ENCODE measurements at regions not wholly inside any gene's neighbourhood (a gene's known extent, or its start where the extent isn't known, plus 50 kb on each side); places are given as distances from the start of the nearest gene placed in this dataset.

DNA sequence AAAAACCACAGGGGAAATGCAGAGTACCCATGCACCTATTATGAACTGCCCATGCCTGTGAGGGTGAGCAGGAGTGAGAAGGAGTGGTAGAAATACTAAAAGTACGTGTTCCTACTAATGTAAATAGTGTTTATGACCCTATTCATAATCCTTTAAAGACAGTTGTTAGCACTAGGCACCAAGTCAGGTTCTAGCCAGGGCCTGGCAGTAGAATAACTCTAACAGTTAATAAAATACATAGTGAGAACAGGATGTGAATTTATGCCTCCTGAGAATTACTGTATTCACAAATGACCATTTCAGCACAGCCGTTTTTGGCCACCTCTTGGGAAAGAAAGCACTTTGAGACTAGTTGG, 103.2 kb upstream of the TARS1 start:
- Histone ChIP-seq H3K36me3 (ENCODE audit: control insufficient read depth, insufficient read depth, low read length) (no peaks in the 10 kb centered on the region), H3K27me3 (ENCODE audit: control insufficient read depth, insufficient read depth, low read length) (no peaks in the 10 kb centered on the region), H3K4me3 (ENCODE audit: low read depth, low read length) (no peak overlapping the region), H3K4me1 (ENCODE audit: control insufficient read depth, insufficient read depth, low read length, poor library complexity, severe bottlenecking) (no peaks in the 10 kb centered on the region), H3K27ac (ENCODE audit: insufficient read depth, low read length, poor library complexity, severe bottlenecking) (no peak overlapping the region), H3K9me3 (ENCODE audit: control insufficient read depth in 2 of 2, low read length in 2 of 2) (no peaks in the 10 kb centered on the region)
- no peak for DNase-seq
- no peak overlapping the region for H3K4me3 Mint-ChIP-seq
- H3K9me3 Mint-ChIP-seq = peaks cover 0 to 7% (median 0%) of the 10 kb centered on the region in 7 donors
- no peaks in the 10 kb centered on the region for H3K27me3 Mint-ChIP-seq
- no peak overlapping the region for H3K27ac Mint-ChIP-seq
- no peak for ATAC-seq (ENCODE audit: low read depth in 2 of 2)
- no peaks in the 10 kb centered on the region for H3K36me3 Mint-ChIP-seq
- no peaks in the 10 kb centered on the region for H3K4me1 Mint-ChIP-seq

DNA sequence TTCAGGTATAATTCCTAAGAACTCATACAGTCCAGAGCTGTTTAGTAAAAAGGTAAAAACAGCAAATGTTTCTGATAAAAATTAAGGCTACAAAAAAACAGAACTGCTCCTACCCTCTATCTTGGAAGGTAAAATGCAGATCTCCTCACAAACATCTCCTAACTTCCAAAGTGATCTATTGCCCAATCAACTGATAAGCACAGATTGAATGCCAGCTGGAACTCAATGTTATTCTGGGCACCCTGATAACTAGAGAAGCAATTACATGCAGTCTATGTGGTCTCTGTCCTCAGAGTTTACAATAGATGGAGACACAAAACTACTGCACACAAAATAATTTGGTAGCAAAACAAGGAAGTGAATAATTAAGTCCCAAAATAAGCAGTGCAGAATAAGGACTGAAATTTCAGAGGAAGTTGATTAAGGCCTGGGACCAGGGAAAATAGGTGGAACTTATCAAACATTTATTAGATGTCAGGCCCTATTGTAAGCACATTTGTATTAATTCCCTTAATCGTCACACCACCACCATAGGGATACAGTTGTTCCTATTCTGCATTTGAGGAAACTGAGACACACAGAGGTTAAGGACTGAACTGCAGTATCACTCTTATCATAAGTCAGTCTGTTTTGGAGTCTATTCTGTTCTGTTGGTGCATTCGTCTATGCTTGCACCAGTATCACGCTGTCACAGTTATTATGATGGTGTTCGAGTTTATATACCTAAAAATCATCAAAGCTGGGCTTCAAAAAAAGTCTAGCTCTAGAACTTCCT, 102.2 kb upstream of the TARS1 start:
- H3K36me3 Mint-ChIP-seq = no peaks in the 10 kb centered on the region
- peaks cover 0 to 7% (median 1%) of the 10 kb centered on the region in 7 donors for H3K9me3 Mint-ChIP-seq
- Histone ChIP-seq H3K36me3 (ENCODE audit: control insufficient read depth, insufficient read depth, low read length) (no peaks in the 10 kb centered on the region), H3K27ac (ENCODE audit: insufficient read depth, low read length, poor library complexity, severe bottlenecking) (no peak overlapping the region), H3K4me3 (ENCODE audit: low read depth, low read length) (no peak overlapping the region), H3K27me3 (ENCODE audit: control insufficient read depth, insufficient read depth, low read length) (no peaks in the 10 kb centered on the region), H3K9me3 (ENCODE audit: control insufficient read depth in 2 of 2, low read length in 2 of 2) (no peaks in the 10 kb centered on the region), H3K4me1 (ENCODE audit: control insufficient read depth, insufficient read depth, low read length, poor library complexity, severe bottlenecking) (no peaks in the 10 kb centered on the region)
- H3K27ac Mint-ChIP-seq = no peak overlapping the region
- no peaks in the 10 kb centered on the region for H3K4me1 Mint-ChIP-seq
- no peaks in the 10 kb centered on the region for H3K27me3 Mint-ChIP-seq
- ATAC-seq (ENCODE audit: low read depth in 2 of 2) (no peak), DNase-seq (no peak)
- no peak overlapping the region for H3K4me3 Mint-ChIP-seq

DNA sequence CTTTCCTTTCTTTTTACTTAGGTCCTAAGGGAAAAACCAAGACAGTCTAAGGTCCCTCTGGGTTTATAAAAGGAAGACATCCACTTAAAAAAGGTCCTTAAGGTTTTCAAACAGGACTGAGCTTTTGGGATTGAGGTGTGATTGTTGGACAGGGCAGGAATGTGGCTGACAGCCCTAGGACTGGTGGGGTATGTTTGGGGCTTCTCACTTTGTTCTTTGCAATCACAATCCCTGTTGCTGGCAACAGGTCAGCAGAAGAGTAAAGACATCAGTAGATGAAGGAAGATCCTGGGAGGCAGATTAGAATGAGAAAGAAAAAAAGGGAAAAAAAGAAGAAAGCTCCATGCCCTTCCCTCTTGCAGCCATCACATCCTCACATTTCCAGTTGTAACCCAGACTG, 101.4 kb upstream of the TARS1 start:
- Mint-ChIP-seq H3K36me3 (no peaks in the 10 kb centered on the region), H3K27ac (no peak overlapping the region), H3K4me3 (no peak overlapping the region), H3K9me3 (peaks cover 0 to 7% (median 2%) of the 10 kb centered on the region in 7 donors), H3K27me3 (no peaks in the 10 kb centered on the region), H3K4me1 (no peaks in the 10 kb centered on the region)
- DNase-seq = no peak
- H3K27ac ChIP-seq (ENCODE audit: insufficient read depth, low read length, poor library complexity, severe bottlenecking) = no peak overlapping the region
- H3K36me3 ChIP-seq (ENCODE audit: control insufficient read depth, insufficient read depth, low read length) = no peaks in the 10 kb centered on the region
- H3K4me1 ChIP-seq (ENCODE audit: control insufficient read depth, insufficient read depth, low read length, poor library complexity, severe bottlenecking) = no peaks in the 10 kb centered on the region
- H3K9me3 ChIP-seq (ENCODE audit: control insufficient read depth in 2 of 2, low read length in 2 of 2) = no peaks in the 10 kb centered on the region
- no peaks in the 10 kb centered on the region for H3K27me3 ChIP-seq (ENCODE audit: control insufficient read depth, insufficient read depth, low read length)
- ATAC-seq (ENCODE audit: low read depth in 2 of 2) = no peak
- H3K4me3 ChIP-seq (ENCODE audit: low read depth, low read length) = no peak overlapping the region

DNA sequence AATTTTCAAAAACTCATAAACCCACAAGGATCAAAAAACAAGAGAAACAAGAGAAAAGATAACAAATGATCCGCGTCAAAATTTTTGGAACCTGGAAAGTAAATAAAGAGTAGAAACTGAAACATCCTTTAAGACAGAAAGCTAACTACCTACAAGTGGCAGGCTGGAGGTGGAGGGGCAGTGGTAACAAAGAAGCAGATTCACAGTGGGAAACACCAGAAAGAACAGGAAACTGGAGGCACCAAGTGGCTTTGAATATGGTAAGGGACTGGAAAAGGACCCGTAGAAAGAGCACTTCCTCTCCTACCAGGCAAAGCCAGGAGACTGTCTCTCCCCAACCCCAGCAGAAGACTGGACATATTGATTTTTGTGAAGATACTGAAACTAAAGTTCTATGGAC, 100.6 kb upstream of the TARS1 start:
- no peaks in the 10 kb centered on the region for H3K36me3 ChIP-seq (ENCODE audit: control insufficient read depth, insufficient read depth, low read length)
- H3K27ac ChIP-seq (ENCODE audit: insufficient read depth, low read length, poor library complexity, severe bottlenecking) = no peak overlapping the region
- H3K27me3 ChIP-seq (ENCODE audit: control insufficient read depth, insufficient read depth, low read length) = no peaks in the 10 kb centered on the region
- no peaks in the 10 kb centered on the region for H3K36me3 Mint-ChIP-seq
- peaks cover 0 to 7% (median 3%) of the 10 kb centered on the region in 7 donors for H3K9me3 Mint-ChIP-seq
- DNase-seq = no peak
- no peaks in the 10 kb centered on the region for H3K4me1 ChIP-seq (ENCODE audit: control insufficient read depth, insufficient read depth, low read length, poor library complexity, severe bottlenecking)
- H3K9me3 ChIP-seq (ENCODE audit: control insufficient read depth in 2 of 2, low read length in 2 of 2) = no peaks in the 10 kb centered on the region
- no peaks in the 10 kb centered on the region for H3K27me3 Mint-ChIP-seq
- no peak overlapping the region for H3K27ac Mint-ChIP-seq
- H3K4me3 ChIP-seq (ENCODE audit: low read depth, low read length) = no peak overlapping the region
- ATAC-seq (ENCODE audit: low read depth in 2 of 2) = no peak
- H3K4me1 Mint-ChIP-seq = no peaks in the 10 kb centered on the region
- H3K4me3 Mint-ChIP-seq = no peak overlapping the region

DNA sequence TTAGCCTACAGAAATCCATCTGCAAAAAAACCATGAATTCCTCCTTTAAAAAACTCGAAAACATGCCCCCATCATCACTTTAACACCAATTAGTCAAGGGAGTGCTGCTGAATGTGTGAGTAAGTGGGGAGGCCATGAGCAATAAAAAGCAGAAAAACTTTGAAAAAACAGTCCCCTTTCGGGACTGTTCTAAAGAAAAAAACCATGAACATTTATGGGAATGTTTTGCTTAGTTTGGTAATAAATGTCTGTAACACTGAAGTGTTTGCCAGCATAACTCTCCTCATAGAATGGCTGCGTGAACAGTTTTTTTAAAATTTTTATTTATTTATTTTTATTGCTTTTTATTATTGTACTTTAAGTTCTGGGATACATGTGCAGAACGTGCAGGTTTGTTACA, 99.4 kb upstream of the TARS1 start:
- ATAC-seq (ENCODE audit: low read depth in 2 of 2) (no peak), DNase-seq (no peak)
- Histone ChIP-seq H3K27ac (ENCODE audit: insufficient read depth, low read length, poor library complexity, severe bottlenecking) (no peak overlapping the region), H3K27me3 (ENCODE audit: control insufficient read depth, insufficient read depth, low read length) (no peaks in the 10 kb centered on the region), H3K36me3 (ENCODE audit: control insufficient read depth, insufficient read depth, low read length) (no peaks in the 10 kb centered on the region), H3K9me3 (ENCODE audit: control insufficient read depth in 2 of 2, low read length in 2 of 2) (no peaks in the 10 kb centered on the region), H3K4me1 (ENCODE audit: control insufficient read depth, insufficient read depth, low read length, poor library complexity, severe bottlenecking) (no peaks in the 10 kb centered on the region), H3K4me3 (ENCODE audit: low read depth, low read length) (no peak overlapping the region)
- Mint-ChIP-seq H3K36me3 (no peaks in the 10 kb centered on the region), H3K4me3 (no peak overlapping the region), H3K27me3 (no peaks in the 10 kb centered on the region), H3K9me3 (peaks cover 0 to 7% (median 3%) of the 10 kb centered on the region in 7 donors), H3K27ac (no peak overlapping the region), H3K4me1 (no peaks in the 10 kb centered on the region)

DNA sequence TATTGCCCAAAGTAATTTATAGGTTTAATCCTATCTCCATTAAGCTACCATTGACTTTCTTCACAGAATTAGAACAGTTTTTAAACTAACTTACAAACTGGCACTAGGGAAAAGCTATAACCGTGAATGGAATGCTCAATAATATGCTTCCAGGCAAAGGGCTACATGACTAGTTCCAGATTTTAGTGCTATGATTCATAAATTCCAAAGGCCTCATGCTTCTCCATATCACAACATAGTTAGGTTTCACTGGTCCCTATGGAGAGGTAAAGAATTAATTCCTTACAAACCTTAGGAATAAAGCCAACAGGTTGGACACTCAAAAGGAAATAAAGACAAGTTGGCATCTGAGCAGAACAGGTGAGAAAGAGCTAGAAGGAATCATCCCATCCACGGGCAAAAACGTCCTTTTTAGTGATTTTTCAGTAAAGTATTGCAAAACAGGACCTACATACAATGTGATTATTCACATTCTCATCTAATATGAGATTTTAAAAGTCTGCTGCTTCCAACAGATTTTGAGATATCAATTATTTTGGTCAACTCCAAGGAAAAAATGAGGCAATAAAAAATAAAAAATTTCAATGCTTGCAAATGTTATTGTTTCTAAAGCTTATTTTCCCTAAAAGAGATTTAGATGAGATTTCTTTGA, 97.0 kb upstream of the TARS1 start:
- Mint-ChIP-seq H3K4me1 (no peaks in the 10 kb centered on the region), H3K9me3 (peaks cover 0 to 7% (median 4%) of the 10 kb centered on the region in 7 donors)

DNA sequence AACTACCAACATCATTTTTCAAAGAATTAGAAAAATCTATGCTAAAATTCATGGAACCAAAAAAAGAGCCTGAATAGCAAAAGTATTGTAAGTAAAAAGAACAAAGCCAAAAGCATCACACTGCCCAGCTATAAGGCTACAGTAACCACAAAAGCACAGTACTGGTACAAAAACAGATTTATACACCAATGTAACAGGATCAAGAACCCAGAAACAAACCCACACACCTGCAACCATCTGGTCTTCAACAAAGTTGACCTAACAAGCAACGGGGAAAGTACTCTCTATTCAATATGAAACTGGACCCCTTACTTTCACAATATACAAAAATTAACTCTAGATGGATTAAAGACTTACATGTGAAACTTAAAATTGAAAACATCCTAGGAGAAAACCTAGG, 94.2 kb upstream of the TARS1 start:
- DNase-seq (no peak), ATAC-seq (ENCODE audit: low read depth in 2 of 2) (no peak)
- Mint-ChIP-seq H3K9me3 (peaks cover 0 to 12% (median 2%) of the 10 kb centered on the region in 7 donors), H3K4me1 (no peaks in the 10 kb centered on the region), H3K4me3 (no peak overlapping the region), H3K36me3 (no peaks in the 10 kb centered on the region), H3K27me3 (no peaks in the 10 kb centered on the region), H3K27ac (no peak overlapping the region)
- Histone ChIP-seq H3K36me3 (ENCODE audit: control insufficient read depth, insufficient read depth, low read length) (no peaks in the 10 kb centered on the region), H3K27ac (ENCODE audit: insufficient read depth, low read length, poor library complexity, severe bottlenecking) (no peak overlapping the region), H3K4me1 (ENCODE audit: control insufficient read depth, insufficient read depth, low read length, poor library complexity, severe bottlenecking) (no peaks in the 10 kb centered on the region), H3K4me3 (ENCODE audit: low read depth, low read length) (no peak overlapping the region), H3K27me3 (ENCODE audit: control insufficient read depth, insufficient read depth, low read length) (no peaks in the 10 kb centered on the region), H3K9me3 (ENCODE audit: control insufficient read depth in 2 of 2, low read length in 2 of 2) (no peaks in the 10 kb centered on the region)

More for the DNA sequence above, 97.0 kb upstream of the TARS1 start:
- H3K27ac ChIP-seq (ENCODE audit: insufficient read depth, low read length, poor library complexity, severe bottlenecking) = no peak overlapping the region
- H3K4me3 ChIP-seq (ENCODE audit: low read depth, low read length) = no peak overlapping the region
- no peaks in the 10 kb centered on the region for H3K36me3 Mint-ChIP-seq
- H3K4me1 ChIP-seq (ENCODE audit: control insufficient read depth, insufficient read depth, low read length, poor library complexity, severe bottlenecking) = no peaks in the 10 kb centered on the region
- no peak overlapping the region for H3K4me3 Mint-ChIP-seq
- H3K27me3 ChIP-seq (ENCODE audit: control insufficient read depth, insufficient read depth, low read length) = no peaks in the 10 kb centered on the region
- ATAC-seq (ENCODE audit: low read depth in 2 of 2) (no peak), DNase-seq (no peak)
- H3K9me3 ChIP-seq (ENCODE audit: control insufficient read depth in 2 of 2, low read length in 2 of 2) = no peaks in the 10 kb centered on the region
- no peaks in the 10 kb centered on the region for H3K27me3 Mint-ChIP-seq
- H3K27ac Mint-ChIP-seq = no peak overlapping the region
- no peaks in the 10 kb centered on the region for H3K36me3 ChIP-seq (ENCODE audit: control insufficient read depth, insufficient read depth, low read length)

DNA sequence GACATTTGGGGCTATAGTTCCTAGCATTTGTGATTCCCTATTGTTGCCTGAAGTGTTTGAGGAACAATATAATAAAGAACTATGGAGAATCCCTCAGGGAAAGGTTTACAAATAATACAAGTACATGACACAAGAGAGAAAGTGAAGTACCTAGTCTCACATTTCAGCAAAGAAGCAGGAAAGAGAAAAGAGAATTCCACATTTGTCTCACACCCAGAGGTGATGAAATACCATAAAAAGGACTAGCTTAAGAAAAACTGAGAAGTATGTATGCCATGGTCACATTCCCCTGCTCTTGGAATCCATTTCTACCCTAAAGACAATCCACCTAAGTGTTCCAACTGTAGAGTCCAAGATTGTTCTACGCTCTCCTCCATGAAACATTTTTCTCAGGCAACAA, 79.0 kb upstream of the TARS1 start:
- peaks cover 0 to 8% (median 5%) of the 10 kb centered on the region in 7 donors for H3K9me3 Mint-ChIP-seq
- DNase-seq (no peak), ATAC-seq (ENCODE audit: low read depth in 2 of 2) (no peak)
- no peaks in the 10 kb centered on the region for H3K9me3 ChIP-seq (ENCODE audit: control insufficient read depth in 2 of 2, low read length in 2 of 2)
- H3K27ac ChIP-seq (ENCODE audit: insufficient read depth, low read length, poor library complexity, severe bottlenecking) = no peak overlapping the region
- H3K4me3 ChIP-seq (ENCODE audit: low read depth, low read length) = no peak overlapping the region
- no peak overlapping the region for H3K4me3 Mint-ChIP-seq
- no peaks in the 10 kb centered on the region for H3K4me1 ChIP-seq (ENCODE audit: control insufficient read depth, insufficient read depth, low read length, poor library complexity, severe bottlenecking)
- peaks cover 0 to 4% (median 0%) of the 10 kb centered on the region in 4 donors for H3K4me1 Mint-ChIP-seq
- no peaks in the 10 kb centered on the region for H3K27me3 ChIP-seq (ENCODE audit: control insufficient read depth, insufficient read depth, low read length)
- H3K36me3 Mint-ChIP-seq = no peaks in the 10 kb centered on the region
- no peaks in the 10 kb centered on the region for H3K36me3 ChIP-seq (ENCODE audit: control insufficient read depth, insufficient read depth, low read length)
- no peak overlapping the region for H3K27ac Mint-ChIP-seq
- H3K27me3 Mint-ChIP-seq = no peaks in the 10 kb centered on the region
